HG03565 (cell line): ENCODE measurements at regions not wholly inside any gene's neighbourhood (a gene's known extent, or its start where the extent isn't known, plus 50 kb on each side); places are given as distances from the start of the nearest gene placed in this dataset.

Experiments
- ATAC-seq: cut with Tn5 transposase; IDR thresholded peaks from one replicate; pipeline ENCODE4 v1.9.1; 2021; ENCODE audit warnings: mild to moderate bottlenecking, moderate library complexity; ENCODE audit not compliant: unreplicated experiment

DNA sequence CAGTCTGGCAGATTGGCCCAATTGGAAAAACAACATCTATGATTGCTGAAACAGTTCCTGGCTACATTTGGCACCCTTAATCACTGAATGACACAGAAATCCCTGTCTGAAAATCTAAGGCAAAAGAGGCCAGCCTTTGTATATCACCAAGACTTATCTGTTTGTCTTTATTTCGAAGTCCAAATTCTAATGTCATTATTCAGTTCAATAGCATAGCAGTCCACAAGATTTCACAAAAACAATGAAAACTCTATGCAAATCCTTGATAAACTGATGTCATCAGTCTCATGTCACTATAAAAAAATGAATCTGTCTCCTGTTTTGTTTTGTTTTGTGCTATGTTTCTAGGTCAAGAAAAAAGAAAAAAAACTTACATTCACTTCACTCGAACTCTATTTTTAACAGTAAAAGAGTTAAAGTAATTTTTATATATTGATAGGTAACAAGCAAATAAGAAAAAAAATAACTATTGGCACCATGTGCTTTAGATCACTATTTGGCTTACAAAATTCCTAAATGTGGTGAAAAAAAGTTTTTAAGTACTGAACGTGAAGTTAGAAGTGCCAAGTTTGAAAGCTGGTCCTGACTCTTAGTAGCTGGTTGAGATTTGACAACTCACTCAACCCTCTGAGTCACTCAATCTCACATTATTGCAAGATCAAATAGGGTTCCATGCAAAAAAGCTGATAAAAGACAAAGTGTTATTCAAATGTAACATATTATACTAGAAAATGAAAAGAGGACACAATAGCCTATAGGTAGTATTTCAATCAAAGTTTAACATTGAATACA is 359.3 kb downstream of the IRS1 start:
- no peak for ATAC-seq

DNA sequence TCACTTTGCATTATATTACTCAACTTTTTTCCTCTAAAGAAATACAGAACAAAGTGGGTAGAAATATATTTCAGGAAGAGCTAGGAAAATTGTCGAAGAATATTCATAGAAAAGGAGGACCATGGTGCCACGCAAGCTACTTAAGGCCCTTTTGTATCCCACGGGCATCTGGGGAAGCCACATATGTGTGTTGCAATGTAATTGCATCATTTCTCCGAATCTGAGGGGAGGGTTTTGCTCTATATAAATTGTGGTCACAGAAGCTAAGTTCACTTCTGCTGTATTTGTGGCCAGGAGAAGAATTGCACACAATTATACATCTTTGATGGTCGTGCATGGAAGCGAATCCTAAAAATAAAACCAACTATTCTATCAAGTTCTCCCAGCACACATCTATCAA is 360.3 kb downstream of the IRS1 start:
- ATAC-seq: no peak

DNA sequence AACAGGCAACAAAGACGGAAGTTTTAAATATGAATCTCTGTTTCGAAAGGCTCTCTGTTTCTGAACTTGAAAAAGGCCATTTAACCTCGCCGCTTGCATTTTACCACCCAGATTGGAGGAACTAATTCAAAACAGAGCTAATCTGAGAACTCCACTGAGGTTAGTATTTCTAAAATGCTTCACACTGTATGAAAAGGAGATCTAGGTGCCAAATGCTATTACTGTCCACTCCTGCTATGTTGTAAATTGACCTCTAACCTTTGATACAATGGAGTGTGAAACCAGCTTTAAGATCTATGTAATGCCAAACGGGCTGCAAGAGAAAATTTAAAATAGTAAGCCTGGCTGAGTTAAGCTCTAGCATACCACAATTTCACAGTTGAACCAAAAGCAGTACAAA is 364.5 kb downstream of the IRS1 start:
- ATAC-seq: no peak

DNA sequence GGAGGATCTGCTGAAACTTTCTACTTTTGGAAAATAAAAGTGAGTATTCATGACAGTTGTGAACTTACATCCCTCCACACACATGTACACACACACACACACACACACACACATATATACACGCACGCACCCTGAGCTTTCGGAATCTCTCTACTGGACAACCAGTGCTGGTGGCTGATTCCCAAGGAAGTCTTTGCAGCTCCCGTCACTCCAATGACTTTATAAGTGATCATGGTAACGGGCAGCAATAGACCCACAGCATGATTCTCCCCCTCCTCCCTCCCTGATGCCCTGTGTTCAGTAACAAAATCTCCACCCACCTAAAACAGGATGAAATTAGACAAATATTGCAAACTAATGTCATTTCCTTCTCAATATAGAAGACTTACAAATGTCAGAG is 364.9 kb downstream of the IRS1 start:
- no peak for ATAC-seq

DNA sequence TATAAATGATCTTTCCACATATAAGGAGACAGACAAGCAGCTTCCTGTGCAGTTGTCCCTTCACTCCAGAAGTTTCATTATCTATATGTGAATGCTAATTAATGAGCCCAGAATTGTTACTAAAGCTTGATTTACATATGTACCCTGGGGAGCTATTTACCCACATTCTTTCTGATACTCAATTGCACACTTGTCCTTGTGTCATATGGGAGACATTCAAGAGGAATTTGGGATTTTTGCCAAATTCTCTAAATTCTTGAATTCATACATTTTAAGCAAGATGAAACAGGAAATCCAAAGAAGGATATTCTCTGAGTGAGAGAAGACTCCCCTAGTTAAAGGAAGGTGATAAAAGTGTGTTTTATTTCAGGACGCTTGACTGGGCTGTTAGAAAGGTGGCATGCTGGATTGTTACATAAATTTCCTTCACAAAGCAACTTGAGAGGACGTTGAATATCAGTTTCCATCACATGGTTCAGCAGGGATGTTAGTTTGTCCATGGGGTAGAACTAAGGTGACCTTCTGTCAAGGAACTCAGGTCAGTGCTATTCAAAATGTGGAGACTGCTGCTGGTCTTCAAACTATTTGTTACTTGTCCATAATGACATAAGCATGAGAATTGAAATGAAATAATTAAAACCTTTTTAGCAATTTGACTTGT is 368.2 kb downstream of the IRS1 start:
- ATAC-seq: no peak

DNA sequence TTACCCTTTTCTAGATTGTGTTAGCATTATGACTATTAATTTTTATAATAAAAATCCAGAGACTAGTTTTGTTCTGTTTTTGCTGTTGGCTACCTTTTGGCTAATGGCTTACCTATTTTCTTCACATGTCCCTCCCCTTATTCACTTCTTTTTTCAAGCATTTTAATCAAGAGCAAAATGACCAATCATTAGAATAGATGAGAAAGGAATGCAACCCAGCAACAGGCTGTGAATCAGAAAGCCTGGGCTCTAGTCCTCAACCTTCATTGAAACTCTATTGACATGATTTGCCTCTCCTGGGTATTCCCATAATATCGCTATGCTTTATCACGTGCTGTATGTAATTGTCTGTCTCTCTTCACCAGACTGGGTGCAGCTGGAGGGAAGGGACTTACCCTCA is 370.1 kb downstream of the IRS1 start:
- no peak for ATAC-seq

DNA sequence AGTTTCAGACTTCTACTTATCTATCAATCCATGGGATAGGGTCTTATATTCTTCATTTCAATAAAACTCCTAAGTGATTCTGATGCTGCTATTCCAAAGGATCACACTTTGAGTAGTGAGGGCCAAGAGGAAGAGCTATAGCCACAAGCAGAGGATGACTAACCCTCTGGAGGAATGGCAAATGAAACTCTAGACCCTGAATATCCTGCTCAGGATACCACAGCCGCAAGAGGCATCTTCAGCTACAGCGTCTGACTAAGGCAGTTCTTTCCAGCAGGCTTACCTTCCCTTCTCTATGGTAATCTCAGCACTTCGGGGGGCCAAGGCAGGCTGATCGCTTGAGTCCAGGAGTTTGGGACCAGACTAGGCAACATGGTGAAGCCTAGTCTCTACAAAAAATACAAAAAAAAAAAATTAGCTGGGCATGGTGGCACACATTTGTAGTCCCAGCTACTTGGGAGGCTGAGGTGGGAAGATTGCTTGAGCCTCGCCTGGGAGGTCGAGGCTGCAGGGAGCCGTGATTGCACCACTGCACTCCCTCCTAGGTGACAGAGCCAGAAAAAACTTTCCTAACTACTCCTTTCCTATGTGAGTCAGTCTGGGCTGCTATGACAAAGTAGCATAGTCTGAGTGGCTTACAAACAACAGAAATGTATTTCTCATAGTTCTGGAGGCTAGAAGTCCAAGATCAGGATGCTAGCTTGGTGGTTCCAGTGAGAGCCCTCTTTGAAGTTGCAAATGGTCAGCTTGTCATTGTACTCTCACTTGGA is 371.9 kb downstream of the IRS1 start:
- no peak for ATAC-seq

DNA sequence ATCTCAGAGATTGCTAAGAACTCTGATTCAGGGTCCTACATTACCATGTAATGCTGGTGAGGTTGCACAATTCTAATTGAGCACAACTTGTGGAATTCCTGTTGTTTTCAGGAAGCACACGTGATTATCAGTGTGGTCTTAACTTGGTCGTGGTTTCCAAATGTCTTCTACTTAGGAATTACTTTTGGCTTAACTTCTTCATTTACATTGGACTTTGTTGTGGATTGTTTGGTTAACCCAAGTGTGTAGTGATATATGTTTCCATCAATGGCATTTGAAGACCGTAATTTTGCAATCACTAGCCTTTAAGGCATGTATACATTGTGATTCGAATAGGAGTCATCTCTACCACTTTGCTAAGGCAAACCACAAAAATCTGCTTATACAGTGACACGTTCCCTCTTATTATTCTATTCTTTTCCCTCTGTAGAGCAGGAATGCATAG is 373.3 kb downstream of the IRS1 start:
- no peak for ATAC-seq

DNA sequence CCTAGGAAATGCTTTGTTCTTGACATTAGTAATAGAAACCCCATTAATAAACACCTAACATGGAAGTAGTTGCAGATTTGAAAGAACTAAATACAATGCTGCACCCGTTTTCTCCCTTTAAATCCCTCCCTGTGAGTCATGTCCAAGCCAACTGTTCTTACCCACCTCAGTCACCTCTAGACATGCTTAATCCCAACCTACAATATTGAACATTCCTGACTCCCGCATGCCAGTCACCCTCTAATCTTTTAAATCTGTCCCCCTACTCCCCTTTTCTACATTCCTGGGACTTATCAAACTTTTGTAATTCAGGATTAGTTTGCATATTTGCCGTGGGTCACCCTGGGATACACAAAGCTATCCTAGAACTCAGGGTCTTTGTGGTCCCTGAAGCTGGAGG is 374.6 kb downstream of the IRS1 start:
- ATAC-seq: no peak

DNA sequence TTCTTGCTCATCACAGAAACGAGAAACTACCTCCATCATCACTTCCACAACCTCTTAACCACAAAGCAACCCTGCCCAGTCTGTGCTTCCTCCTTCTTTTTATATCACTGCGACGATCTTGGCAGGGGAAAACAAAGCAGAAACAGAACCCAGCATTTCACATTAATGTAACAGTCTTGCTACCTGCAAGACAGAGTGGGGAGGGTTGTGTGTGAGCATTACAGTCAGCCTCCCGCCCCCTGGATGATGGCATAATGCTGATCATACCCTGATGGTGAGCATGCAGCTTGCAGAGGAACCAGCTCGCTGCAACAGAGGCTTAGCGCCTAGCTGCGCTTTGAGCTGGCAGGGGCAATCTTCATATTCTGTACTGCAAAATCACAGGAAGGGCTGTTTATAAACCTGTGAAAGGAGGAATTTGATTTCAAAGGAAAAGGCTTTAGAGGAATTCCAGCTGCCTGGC is 376.1 kb downstream of the IRS1 start:
- ATAC-seq: peak; percentile 91

DNA sequence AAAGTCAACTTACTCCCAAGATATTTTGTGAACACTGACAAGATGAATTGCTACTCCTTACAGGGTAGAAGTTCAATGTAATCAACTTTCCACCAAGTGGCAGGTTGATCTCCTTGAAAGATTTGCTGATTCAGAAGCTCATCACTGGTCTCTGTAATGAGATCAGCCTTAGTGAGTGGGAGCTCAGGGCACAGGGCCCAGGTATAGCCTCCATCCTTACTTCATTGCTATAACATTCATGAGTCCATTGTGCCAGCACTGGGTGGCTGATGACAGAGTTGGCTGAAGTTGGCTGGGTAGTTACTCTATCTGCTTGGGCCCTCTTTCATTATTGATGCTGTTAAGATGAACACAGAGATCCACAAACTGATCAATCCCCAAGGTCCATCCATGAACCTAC is 379.0 kb downstream of the IRS1 start:
- no peak for ATAC-seq

DNA sequence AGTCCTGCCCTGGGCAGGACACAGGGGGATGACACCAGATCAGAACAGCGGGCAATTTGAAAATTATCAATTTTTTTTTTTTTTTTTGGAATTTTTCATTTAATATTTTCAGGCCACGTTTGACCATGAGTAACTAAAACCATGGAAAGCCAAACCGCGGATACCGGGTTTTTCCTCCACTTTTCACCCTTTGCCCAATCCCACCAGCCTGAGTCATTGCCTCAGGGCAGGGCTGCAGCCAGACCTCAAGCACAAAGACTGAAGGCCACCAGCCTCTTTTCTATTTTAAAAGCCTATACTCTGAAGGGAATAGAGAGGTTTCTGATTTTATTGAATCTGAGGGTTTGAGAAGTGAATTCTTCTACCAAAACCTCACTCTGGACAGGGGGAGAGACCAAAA is 381.1 kb downstream of the IRS1 start:
- no peak for ATAC-seq

DNA sequence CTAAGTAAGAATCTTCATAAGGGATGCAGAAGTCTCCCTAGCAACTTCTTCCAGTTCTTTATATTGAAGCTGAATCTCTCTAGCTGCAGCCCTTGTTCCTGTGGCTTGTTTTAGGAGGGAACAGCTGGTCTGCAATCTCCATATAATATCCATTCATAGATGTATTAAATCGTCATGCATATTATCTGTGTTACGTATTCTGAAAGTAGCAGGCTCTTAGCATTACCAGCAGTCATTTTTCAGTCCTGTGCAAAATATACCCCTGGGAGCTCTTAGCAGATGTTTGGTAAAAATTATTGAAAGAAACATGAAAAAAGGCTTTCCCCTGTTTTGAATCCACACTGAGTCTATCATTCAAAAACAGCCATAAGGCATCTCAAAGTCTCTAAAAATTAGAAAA is 385.3 kb downstream of the IRS1 start:
- ATAC-seq: no peak

DNA sequence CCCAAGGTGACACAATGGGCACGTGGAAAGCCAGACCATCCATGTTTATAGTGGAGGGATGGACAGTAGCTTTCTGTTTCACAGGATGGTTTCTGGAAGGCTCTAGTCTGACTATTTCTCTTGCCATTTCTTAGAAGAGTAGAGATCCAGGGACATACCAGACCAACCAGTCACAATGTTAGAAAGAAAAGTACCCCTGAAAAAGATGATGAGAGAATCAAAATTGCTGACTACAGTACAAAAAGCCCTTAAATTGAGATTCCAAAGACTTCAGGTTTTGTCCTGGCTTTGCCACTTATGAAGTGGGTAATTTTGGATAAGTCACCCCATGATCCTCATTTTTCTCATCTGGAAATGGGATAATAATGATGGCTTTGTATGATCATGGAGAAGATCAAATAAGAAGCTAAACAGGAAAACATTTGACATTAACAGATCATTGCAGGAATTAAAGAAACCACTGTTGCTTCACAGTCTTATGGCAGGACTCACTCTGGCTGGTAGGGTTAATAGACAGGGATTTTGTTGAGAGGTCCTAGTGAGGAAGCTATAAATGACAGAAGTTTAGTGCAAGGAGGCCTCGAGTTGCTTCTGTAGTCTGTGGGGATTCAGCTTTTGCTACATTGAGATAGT is 386.0 kb downstream of the IRS1 start:
- ATAC-seq: no peak

DNA sequence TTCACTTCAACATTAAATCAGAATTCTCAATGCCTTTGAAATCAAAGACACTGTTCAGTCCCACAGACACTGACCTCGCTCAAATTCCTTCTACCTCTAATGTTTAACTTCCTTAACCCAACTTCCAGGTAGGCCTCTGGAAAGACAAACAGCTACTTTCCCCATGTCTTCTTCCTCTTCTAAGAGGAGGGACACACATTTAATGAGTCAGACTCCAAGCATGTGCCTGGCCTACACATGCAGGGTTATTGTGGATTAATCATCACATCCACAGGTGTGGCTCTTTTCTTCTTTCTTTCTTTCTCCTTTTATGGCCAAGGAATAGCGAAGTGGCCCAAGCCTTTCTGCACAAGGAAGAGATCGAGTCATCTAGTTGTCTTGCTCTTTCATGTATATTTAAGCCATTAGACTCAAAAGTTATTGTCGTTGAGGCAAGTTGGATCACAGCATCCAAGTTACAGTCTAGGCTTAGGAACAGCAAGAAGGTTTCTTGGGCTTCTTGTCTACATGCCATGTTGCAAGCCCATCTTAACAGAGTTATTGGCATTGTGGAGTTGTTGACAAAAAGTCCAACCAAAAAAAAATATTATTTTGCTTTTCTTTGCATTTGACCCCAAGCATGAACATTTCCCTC is 387.8 kb downstream of the IRS1 start:
- ATAC-seq: no peak

DNA sequence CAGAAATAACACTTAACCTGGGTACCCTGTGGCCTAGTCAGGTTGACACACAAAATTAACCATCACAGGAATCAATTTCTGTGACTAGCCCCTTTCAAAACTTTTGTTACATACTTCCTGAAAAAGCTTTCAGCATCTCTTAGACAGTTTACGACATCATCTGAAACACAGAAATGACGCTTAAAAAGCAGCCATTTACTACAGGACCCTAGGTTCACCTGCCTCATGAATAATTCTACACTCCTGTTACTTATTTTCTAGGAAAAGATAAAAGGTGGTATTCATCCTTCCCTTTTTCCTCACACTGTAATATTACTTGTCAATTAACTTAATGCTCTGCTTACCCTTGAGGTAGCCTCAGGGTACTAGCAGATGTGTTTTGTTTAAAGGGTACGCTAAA is 388.4 kb downstream of the IRS1 start:
- ATAC-seq: no peak

DNA sequence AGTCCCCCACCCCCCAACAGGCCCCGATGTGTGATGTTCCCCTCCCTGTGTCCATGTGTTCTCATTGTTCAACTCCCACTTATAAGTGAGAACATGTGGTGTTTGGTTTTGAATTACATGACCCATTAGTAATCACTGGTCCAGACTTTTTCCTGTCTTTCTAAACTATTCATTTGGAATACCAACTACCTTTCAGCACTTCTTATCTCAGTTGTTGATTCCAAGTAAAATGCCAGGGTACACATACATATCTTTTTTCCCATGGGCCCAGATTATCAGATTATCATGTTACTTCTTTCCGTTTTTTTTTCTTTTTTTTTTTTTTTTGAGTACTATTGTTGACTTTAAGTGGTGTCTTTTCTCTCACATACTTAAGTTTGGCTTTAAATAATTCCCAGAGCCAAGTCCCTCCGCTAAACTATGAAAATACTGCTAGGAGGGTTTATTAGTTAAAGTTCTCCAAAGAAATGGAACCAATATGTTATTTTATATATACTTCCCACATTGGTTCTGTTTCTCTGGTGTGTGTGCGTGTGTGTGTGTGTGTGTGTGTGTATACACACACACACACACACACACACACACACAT is 389.3 kb downstream of the IRS1 start:
- no peak for ATAC-seq

DNA sequence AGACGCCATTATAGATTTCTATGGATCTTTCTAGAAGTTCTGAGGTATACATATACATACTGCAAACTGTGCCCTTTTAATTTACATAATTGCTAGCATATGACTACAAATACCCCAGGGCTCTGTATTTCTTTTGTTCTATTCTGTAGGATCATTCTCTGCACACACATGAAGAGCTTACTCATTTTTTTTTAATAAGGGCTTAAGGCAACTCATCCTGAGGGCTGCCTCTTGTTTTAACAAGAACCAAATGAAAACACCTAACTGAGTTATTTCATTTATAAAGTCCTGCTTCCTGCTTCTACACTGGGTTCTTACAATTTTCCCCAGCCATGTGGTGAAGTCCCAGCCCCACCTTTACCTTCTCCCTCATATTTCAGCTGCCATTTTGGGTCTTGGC is 390.5 kb downstream of the IRS1 start:
- ATAC-seq: no peak

DNA sequence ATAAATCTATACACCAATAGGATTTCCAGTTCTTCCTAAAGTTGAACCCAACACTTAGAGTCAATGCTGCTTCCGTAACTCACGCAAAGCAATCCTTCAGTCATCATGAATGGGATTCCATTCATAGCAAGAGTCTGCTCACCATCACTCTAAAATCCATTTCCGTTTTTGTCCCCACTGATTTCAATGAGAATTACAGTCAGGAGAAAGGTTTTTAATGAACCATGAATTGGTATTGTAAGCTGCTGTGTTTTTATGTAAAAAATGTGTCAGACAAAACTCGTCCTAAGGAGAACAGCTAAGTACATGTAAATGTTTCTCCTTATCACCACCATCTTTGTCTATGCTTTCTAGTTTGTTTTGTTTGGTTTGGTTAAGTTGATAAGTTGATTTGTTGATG is 391.5 kb downstream of the IRS1 start:
- ATAC-seq: no peak

DNA sequence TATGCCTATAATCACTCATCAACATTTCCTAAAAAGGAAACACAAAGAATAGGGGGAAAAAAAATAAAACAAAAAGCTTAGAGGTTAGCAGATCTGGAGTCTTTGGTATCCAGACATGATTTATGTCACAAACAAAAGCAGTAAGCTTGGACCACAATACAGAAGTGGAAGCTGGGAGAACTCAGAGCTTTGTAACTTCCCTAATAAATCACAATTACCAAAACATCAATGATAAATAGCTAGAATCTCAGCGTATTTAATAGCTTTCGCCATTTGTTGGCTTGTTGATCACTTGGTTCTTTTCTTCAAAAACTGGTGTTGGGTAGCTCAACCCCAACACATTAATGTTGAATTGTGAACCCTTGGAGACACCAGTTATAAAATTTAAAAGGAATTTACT is 392.5 kb downstream of the IRS1 start:
- ATAC-seq: no peak

DNA sequence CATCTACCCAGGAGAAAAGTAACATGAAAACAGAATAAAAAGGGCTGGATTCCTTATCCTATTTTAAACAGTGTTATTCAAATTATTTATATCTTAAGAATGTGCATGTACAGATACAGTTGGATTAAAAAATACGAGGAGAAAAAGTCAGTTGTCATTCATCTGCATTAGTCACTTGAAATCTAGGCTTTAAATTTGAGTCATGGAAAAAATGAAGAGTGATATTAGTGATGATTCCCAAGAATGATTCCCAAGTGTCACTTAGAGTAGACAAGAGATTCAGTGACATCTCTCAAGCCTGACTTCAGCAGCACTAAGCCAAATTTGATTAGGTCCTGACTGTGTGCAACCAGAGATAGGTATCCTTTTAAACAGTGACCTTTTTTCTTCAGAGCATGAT is 394.2 kb downstream of the IRS1 start:
- ATAC-seq: no peak
